Activated CD4-positive, CD25-positive, alpha-beta regulatory T cell (primary cell): ENCODE measurements at regions not wholly inside any gene's neighbourhood (a gene's known extent, or its start where the extent isn't known, plus 50 kb on each side); places are given as distances from the start of the nearest gene placed in this dataset.
"Not testable (repeated sequence)": the region's sequence is repeated elsewhere in the genome, so short reads cannot be mapped to it uniquely, and the experiment has no call there.

Experiments
- DNase-seq, 4 experiments: peaks; one replicate each; lab custom pipeline; 2025; lab: John Stamatoyannopoulos, UW

GRCh38 chr17:64785011-64785421, 122.9 kb upstream of the SMURF2 start:
- DNase-seq, result no peak

GRCh38 chr17:64784353-64785010, 122.4 kb upstream of the SMURF2 start:
- DNase-seq, result no peak

- no peak for DNase-seq
Measured at GRCh38 chr17:64783556-64784352, 121.6 kb upstream of the SMURF2 start.

GRCh38 chr17:64783031-64783461, 120.9 kb upstream of the SMURF2 start:
- DNase-seq, result no peak

- DNase-seq, result no peak
Measured at GRCh38 chr17:64781810-64782555, 119.9 kb upstream of the SMURF2 start.

- no peak for DNase-seq
Measured at GRCh38 chr17:64781014-64781756, 119.1 kb upstream of the SMURF2 start.

- DNase-seq, result peak; percentile 43 to 63 (median 56)
Measured at GRCh38 chr17:64780096-64781013, 118.2 kb upstream of the SMURF2 start.

DNA sequence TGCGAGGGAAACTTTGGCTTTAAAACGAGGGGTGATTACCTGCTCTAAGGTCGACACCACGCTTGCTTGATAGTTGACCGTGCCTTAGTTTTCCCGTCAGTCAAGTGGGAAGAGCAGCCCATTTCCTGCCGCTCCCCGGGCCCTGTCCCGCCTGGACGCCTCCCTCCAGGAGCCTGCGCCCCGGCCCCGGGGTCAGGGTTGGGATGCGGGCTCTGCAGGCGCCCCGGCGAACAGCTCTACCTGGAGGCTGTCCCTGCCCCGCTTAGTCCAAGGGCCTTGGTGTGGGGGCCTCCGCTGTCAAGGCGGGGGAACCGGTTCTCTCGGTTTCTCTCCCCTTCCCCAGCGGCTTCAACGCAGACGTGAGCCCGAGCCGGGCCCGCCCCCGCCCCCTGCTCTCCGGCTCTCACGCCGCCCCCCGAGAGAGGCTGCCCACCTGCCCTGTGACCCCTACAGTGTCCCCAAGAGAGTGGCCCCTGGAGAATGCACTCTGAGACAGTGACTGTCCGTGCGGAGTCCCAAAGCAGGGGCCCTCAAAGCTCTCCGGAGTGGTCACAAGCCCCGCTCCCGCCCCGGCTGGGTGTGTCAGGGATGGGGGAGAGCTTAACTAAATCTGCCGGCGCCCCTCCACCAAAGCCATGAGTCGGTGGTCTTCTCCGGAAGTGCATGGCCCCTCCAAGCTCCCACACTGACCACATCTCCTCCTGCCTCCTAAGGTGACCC, 117.4 kb upstream of the SMURF2 start:
- no peak for DNase-seq

DNA sequence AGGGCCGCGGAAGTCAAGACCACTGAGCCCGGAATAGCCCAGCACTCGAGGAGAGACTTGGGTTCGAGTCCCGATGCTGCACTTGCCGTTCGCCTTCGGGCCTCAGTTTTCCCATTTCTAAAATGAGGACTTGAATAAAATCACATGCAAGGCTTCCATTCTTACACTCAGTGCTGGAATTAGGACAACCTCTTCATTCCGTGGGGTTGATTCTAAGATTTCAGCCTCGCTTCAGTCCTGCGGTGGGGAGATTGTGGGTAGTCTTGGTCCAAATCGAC, 116.9 kb upstream of the SMURF2 start:
- DNase-seq, result not testable (repeated sequence)

DNA sequence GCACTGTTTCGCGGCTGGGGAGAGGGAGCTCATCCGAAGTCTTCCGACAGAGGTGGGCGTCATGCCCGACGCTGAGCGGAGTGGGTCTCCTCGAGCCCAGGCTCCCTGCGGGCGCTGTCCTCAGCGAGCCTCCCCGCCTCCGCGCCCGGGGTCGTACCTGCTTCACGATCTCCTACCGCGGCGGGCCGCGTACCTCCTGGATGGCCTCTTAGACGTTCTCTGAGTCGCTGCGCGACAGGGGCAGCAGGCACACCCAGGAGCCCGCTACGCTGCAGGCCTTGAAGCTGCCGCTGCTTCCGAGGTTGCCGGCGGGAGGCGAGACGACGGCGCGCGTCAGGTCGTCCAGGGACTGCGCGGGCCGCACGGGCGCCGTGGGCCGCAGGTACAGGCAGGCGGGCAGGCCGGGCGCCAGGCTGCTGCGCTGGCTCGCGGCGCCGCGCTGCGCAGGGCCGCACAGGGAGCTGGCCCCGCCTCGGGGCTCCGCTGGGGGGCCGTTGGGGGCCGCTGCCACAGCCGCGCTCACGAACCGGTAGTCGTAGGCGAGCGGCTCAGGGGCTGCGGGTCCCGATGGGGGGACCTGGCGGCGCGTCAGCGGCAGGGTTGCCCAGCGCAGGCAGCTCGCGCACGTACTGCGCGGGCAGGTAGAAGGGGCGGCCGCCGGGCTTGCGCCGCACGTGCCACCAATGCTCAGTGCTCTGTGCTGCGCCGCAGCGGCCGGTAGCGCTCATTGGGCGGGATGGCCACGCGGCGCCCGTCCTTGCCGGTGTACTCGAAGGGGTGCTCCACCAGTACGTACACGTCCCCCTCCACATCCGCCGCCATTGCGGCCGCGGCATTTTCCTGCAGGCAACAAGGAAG, 116.4 kb upstream of the SMURF2 start:
- no peak for DNase-seq

DNA sequence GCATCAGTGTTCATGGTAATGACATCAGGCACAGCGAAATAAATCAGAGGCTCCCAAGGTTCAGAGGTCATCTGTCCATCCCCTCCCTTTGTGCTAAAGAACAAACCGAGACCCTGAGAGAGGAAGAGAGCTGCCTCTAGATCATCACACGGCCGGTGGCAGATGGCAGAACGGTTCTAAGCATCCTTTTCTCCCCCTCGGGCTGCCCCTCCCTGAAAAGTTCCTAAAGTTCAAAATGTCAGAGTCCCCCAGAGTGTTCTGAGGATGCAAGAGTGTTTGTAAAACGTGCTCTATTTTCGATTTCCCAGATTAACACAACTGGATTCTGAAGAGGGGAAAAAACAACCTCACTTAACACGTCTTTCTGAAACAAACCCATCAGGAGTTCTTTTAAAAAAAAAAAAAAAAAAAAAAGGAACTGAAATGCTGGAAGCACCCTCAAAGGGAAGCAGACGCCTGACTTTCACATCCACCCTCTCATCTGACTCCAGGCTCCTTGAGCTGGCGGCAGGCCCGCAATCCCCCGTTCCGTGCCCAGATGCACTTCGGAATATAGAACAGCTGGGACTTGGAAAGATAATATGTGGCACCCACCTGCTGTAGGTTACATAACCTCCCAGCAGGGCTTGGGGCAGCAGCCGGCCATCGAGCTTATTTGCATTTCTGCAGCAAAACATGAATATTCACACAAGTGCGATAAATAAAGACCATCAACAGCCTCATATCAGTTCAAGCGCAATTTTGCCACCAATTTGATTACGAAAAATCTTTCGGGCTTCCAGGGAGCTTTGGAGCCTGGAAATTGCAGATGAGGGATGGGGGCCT, 115.5 kb upstream of the SMURF2 start:
- no peak for DNase-seq

- DNase-seq, result peak; percentile 38 to 58 (median 54)
Measured at GRCh38 chr17:64776720-64777414, 114.8 kb upstream of the SMURF2 start.

DNA sequence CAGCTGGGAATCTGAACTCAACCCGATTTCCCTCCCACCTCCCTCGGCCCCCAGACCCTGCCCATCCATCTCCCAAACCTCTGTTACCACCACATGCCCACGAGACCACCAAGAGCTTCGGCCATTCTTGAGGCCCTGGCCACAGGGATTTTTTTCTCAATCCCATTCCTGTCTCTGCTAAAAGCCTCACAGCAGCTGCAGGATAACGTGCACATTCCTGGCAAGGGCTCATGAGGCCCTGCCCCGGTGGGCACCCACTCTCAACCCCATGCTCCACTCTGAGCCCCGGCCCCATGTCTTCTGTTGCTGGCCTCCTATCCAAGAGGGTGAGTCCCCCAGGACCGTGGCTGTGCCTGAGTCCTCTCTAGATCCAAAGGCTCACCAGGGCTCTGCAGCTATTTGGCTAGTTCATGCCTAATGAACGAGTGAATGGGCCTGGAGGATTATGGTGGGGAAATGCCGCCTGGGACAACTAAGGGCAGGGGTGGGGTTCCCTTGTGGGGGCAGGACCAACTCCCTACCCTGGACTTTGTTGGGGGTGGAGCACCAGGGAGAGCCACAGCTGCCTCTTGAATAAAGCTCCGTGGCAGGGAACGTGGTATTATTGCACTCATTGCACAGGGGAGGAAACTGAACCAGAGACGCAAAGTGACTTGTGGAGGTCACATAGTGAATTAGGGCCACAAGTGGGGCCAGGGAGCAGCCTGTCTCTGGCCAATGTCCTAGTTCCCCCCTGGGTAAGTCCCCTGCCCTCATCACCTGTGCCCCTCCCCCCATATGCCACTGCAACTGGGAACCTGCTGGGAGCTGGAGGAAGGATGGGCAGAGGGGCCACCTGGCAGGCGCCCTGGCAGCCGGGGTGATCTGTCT, 113.8 kb upstream of the SMURF2 start:
- no peak for DNase-seq

DNA sequence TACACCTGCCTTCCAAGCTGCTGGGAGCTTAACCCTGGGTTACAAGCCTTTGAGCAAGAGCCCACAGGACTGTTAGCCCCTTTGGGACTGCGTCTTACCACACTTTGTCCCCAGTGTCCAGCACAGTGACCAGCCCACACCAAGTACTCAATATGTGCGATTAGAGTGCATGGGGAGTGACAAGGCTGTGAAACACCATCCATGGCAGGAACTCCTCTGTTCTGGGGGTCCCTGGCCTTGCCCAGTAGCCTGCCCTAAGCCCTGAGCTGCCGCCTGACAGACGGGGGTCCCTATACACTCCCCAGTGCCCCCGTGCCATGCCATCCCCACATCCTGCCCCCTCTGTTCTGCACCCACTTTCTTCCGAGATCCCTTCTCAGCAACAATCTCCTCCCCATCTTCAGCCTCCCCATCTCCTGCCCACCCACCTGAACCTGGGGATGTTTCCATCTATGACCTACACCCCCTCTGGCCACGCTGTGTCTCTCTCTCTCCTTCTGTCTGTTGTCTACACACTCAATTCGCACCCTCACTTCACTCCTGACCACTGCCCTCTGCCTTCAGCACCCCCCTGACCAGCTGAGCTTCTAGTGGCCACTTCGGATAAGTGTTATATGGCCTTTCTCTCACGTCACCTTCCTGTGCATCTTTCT, 112.9 kb upstream of the SMURF2 start:
- DNase-seq, result no peak

DNA sequence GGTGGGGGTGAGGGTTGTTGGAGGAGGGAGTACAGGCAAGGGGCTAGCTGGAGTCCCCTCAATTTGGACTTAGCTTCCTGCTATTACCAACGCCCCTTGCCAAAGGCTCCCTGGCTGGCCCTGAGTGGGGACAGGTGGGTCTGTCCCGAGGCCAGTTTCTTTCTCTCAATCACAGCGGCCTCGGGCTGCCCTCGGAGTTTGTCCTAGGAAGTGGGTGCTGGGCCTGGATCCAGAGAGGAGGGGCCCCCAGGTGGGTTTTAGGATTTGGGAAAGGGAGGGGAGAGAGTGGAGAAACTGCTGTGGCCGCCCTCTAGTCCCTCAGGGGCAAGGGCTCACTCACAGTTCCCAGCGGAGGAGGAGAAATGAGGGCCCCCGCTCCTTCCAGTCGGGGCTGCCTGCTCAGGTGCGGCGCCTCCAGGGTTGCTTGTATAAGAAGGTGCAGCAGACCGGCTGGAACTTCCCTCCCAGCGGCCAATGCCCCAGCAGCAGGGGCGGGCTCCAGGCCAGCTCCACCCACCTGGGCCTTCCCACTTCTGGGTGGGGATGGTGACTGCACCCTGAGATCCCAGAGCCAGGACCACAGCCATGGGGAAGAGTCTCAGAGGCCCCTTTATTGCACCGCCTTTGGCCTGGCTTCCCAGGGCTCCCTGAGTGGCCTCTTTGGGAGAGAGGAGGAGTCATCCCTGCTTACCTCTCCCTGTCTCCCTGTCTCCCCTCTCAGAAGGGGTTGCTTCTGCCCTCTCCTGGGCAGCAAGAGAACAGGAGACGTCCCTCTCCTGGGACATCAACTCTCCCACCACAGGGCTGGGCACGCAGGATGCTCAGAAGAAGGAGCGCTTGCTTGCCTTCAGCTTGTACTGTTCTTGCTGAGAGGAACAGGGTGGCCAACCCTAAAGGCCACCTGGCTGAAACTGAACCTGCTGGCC, 112.0 kb upstream of the SMURF2 start:
- no peak for DNase-seq
